ENCODE measurements at regions not wholly inside any gene's neighbourhood (a gene's known extent, or its start where the extent isn't known, plus 50 kb on each side); places are given as distances from the start of the nearest gene placed in this dataset.

DNA sequence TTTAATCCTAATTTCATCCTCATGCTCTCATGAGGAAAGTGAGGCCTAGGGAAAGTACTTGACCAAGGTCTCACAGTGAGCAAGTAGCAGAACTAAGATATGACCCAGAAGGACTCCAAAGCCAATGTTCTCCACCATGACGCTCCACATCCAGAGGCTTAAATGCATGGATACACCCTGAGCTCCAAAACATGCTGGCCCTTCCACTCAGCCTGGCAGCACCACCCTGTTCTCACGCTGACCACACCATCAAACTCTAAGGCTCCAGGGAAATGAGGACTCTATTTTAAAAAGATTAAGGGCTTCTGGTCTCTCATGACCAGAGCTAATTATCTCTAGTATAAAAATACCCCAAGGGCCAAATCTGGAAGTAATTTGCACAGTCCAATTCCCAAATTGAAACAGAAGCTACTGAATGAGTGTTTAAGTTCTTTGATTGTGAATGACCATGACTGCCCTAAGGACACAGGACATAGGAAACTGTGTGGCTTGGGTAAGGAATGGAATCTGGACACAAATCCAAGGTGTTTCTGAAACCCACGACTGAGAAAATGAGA, 71.1 kb upstream of the ABLIM1 start:
- H3K27me3 Mint-ChIP-seq (ENCODE audit: insufficient read depth, unreplicated experiment) = no peaks in the 10 kb centered on the region
- H3K27ac Mint-ChIP-seq (ENCODE audit: low read depth, unreplicated experiment) = no peak overlapping the region
- H3K4me1 Mint-ChIP-seq (ENCODE audit: insufficient read depth, unreplicated experiment) = peaks cover 33% of the 10 kb centered on the region
- no peaks in the 10 kb centered on the region for H3K36me3 Mint-ChIP-seq (ENCODE audit: insufficient read depth, unreplicated experiment)
- H3K9me3 Mint-ChIP-seq (ENCODE audit: unreplicated experiment) = no peaks in the 10 kb centered on the region
- no peak overlapping the region for H3K4me3 Mint-ChIP-seq (ENCODE audit: unreplicated experiment)
- intact Hi-C loops (cut with micrococcal nuclease) = no loop called here
- CTCF ChIA-PET = interaction anchor here (1.1 to 1.2 kb wide), 3 partner anchors 19 to 57 kb away, joined by 3 to 4 read pairs (median 3); no protein-coding TSS in a partner anchor
- POLR2A ChIA-PET = interaction anchor here (0.6 to 2.5 kb wide), 6 partner anchors 13 to 965 kb away, joined by 3 to 5 read pairs (median 4); partner anchors contain the start of gene FHIP2A
- TF ChIP-seq, protein P1, sequence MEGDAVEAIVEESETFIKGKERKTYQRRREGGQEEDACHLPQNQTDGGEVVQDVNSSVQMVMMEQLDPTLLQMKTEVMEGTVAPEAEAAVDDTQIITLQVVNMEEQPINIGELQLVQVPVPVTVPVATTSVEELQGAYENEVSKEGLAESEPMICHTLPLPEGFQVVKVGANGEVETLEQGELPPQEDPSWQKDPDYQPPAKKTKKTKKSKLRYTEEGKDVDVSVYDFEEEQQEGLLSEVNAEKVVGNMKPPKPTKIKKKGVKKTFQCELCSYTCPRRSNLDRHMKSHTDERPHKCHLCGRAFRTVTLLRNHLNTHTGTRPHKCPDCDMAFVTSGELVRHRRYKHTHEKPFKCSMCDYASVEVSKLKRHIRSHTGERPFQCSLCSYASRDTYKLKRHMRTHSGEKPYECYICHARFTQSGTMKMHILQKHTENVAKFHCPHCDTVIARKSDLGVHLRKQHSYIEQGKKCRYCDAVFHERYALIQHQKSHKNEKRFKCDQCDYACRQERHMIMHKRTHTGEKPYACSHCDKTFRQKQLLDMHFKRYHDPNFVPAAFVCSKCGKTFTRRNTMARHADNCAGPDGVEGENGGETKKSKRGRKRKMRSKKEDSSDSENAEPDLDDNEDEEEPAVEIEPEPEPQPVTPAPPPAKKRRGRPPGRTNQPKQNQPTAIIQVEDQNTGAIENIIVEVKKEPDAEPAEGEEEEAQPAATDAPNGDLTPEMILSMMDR (IDR thresholded peaks at IDR 0.05; ENCODE audit: unreplicated experiment) = no peak
- no peak for DNase-seq (ENCODE audit: unreplicated experiment)
- BruUV-seq (replicated peaks) = no TSS peak

DNA sequence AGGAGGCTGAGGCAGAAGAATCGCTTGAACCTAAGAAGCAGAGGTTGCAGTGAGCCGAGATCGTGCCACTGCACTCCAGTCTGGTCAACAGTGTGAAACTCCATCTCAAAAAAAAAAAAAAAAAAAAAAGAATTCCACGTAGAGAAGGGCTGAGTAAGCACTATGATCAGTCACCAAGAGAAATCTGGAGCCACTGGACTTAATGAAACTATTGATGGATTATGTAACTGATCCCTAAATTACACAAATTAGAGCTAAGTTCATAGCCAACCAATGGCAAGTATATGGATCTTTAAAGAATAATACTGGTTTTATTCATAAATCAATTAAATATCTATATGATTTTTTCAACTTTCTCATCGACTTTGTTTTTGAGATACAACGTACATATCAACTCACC, 72.2 kb upstream of the ABLIM1 start:
- TF ChIP-seq, protein P1 (IDR thresholded peaks at IDR 0.05; ENCODE audit: unreplicated experiment) = no peak
- Mint-ChIP-seq H3K27ac (ENCODE audit: low read depth, unreplicated experiment) (no peak overlapping the region), H3K9me3 (ENCODE audit: unreplicated experiment) (no peaks in the 10 kb centered on the region), H3K4me3 (ENCODE audit: unreplicated experiment) (no peak overlapping the region), H3K4me1 (ENCODE audit: insufficient read depth, unreplicated experiment) (peaks cover 32% of the 10 kb centered on the region), H3K27me3 (ENCODE audit: insufficient read depth, unreplicated experiment) (no peaks in the 10 kb centered on the region), H3K36me3 (ENCODE audit: insufficient read depth, unreplicated experiment) (no peaks in the 10 kb centered on the region)
- ChIA-PET CTCF (no interaction called here), POLR2A (interaction anchor here (0.5 to 2.5 kb wide), 7 partner anchors 12 to 204 kb away, joined by 3 to 5 read pairs (median 4); partner anchors contain the start of gene FHIP2A)
- no TSS peak for BruUV-seq (replicated peaks)
- intact Hi-C loops (cut with micrococcal nuclease) = no loop called here
- no peak for DNase-seq (ENCODE audit: unreplicated experiment)

DNA sequence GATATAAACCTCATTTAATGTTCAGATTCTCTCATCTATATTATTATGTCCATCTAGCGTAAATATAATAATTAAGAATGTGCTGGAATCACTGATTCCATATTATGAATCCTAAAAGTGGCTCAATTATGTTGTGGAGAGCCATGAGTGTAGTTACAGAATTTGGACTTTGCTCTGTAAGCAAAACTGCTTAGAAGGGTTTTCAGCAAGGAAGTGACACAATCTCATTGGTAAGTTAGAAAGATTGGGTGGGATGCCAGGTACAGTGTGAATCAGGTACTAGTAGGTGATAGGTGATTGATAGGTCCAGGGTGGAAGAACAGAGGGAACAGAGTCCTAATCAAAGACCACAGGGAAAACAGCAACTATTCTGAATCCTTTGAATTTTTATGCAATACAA, 74.9 kb upstream of the ABLIM1 start:
- H3K27me3 Mint-ChIP-seq (ENCODE audit: insufficient read depth, unreplicated experiment) = no peaks in the 10 kb centered on the region
- H3K27ac Mint-ChIP-seq (ENCODE audit: low read depth, unreplicated experiment) = no peak overlapping the region
- intact Hi-C loops (cut with micrococcal nuclease) = no loop called here
- no peak overlapping the region for H3K4me3 Mint-ChIP-seq (ENCODE audit: unreplicated experiment)
- POLR2A ChIA-PET = interaction anchor here (0.8 to 1.6 kb wide), 2 partner anchors 8 to 22 kb away, joined by 3 to 8 read pairs; no protein-coding TSS in a partner anchor
- peaks cover 17% of the 10 kb centered on the region for H3K4me1 Mint-ChIP-seq (ENCODE audit: insufficient read depth, unreplicated experiment)
- CTCF ChIA-PET = no interaction called here
- no peak for DNase-seq (ENCODE audit: unreplicated experiment)
- TF ChIP-seq, protein P1 (IDR thresholded peaks at IDR 0.05; ENCODE audit: unreplicated experiment) = no peak
- H3K36me3 Mint-ChIP-seq (ENCODE audit: insufficient read depth, unreplicated experiment) = no peaks in the 10 kb centered on the region
- no peaks in the 10 kb centered on the region for H3K9me3 Mint-ChIP-seq (ENCODE audit: unreplicated experiment)
- BruUV-seq (replicated peaks) = no TSS peak

DNA sequence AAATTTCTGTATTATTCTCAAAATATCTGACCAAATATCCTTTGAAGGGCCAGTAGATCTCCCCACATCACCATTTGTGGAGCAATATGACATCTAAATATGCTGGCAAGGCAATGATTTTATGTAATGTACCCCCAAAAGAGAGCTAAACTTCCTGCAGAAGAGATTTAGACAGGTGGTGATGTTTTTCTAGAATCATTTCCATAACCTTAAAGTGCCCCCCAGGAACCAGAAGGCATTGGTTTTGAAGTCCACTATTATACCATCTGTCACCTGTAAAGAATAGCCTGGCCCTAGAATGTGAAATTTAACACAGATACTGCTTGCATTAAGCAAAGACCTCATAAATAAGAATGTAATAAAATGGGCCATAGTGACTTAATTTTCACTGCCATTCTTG, 77.9 kb upstream of the ABLIM1 start:
- Mint-ChIP-seq H3K4me1 (ENCODE audit: insufficient read depth, unreplicated experiment) (peaks cover 5% of the 10 kb centered on the region), H3K36me3 (ENCODE audit: insufficient read depth, unreplicated experiment) (no peaks in the 10 kb centered on the region), H3K27me3 (ENCODE audit: insufficient read depth, unreplicated experiment) (no peaks in the 10 kb centered on the region), H3K27ac (ENCODE audit: low read depth, unreplicated experiment) (no peak overlapping the region), H3K4me3 (ENCODE audit: unreplicated experiment) (no peak overlapping the region), H3K9me3 (ENCODE audit: unreplicated experiment) (no peaks in the 10 kb centered on the region)
- TF ChIP-seq, protein P1 (IDR thresholded peaks at IDR 0.05; ENCODE audit: unreplicated experiment) = no peak
- intact Hi-C loops (cut with micrococcal nuclease) = no loop called here
- BruUV-seq (replicated peaks) = no TSS peak
- DNase-seq (ENCODE audit: unreplicated experiment) = no peak
- ChIA-PET CTCF (no interaction called here), POLR2A (interaction anchor here (0.6 kb wide), 1 partner anchor 30 kb away, joined by 4 read pairs; no protein-coding TSS in a partner anchor)

All from MCF 10A (cell line).